ENCODE measurements at regions not wholly inside any gene's neighbourhood (a gene's known extent, or its start where the extent isn't known, plus 50 kb on each side); places are given as distances from the start of the nearest gene placed in this dataset.

DNA sequence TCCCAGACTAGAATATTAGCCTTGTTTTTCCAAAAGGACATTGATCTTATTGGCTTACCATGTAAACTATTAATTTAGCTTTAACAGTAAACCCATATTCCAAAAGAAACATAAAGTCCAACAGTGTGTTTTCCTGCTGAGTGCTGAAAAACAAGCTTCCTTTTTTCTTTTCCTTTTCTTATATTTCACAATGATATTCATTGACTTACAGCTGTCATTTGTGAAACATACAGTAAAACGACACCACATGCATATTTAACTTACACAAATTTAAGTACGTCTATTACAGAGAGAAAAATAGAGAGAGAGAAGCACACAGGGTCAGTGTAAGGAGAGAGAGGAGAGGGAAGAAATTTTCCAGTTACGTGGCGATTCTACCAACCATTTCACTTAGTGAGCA lies 543.9 kb upstream of the JARID2 start:
- ATAC-seq (ENCODE audit: low FRiP score in 2 of 2) (no peak), DNase-seq (no peak)
- Histone ChIP-seq H3K4me3 (no peak overlapping the region), H3K27me3 (no peaks in the 10 kb centered on the region), H3K36me3 (no peaks in the 10 kb centered on the region), H3K9me3 (no peaks in the 10 kb centered on the region), H3K4me1 (peaks cover 0 to 3% (median 0%) of the 10 kb centered on the region in 4 donors), H3K27ac (peak overlapping the region in 1 of 4 donors; percentile 28)
- WGBS, 2 donors: 66 to 72% methylated on average over 4 of the region's 4 CpGs
- TF ChIP-seq POLR2AphosphoS5 (IDR thresholded peaks at IDR 0.05): no peak
- TF ChIP-seq, protein P1, sequence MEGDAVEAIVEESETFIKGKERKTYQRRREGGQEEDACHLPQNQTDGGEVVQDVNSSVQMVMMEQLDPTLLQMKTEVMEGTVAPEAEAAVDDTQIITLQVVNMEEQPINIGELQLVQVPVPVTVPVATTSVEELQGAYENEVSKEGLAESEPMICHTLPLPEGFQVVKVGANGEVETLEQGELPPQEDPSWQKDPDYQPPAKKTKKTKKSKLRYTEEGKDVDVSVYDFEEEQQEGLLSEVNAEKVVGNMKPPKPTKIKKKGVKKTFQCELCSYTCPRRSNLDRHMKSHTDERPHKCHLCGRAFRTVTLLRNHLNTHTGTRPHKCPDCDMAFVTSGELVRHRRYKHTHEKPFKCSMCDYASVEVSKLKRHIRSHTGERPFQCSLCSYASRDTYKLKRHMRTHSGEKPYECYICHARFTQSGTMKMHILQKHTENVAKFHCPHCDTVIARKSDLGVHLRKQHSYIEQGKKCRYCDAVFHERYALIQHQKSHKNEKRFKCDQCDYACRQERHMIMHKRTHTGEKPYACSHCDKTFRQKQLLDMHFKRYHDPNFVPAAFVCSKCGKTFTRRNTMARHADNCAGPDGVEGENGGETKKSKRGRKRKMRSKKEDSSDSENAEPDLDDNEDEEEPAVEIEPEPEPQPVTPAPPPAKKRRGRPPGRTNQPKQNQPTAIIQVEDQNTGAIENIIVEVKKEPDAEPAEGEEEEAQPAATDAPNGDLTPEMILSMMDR (IDR thresholded peaks at IDR 0.05): no peak

DNA sequence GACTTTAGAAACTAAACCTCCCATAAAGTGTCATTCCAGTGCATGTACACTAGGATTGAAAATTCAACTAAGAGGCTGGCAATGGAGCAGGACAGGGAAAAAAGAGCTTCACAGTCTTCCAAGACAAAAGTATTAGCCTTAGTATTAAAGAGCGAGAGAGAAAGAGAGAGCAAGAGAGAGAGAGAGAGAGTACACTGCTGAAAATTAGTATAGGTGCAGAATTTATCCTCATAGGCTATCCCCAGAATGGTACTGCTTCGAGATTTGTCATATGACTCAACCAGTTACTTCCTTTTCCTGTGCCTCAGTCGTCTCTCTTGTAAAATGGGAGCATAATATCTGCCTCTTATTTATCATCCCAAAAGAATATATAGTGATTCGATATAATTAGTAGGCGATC lies 543.2 kb upstream of the JARID2 start:
- TF ChIP-seq EP300 (IDR thresholded peaks at IDR 0.05): no peak
- TF ChIP-seq POLR2A (IDR thresholded peaks at IDR 0.05): no peak
- DNase-seq (no peak), ATAC-seq (ENCODE audit: low FRiP score in 2 of 2) (no peak)
- no peaks in the 10 kb centered on the region for H3K27me3 ChIP-seq
- peaks cover 0 to 3% (median 0%) of the 10 kb centered on the region in 4 donors for H3K4me1 ChIP-seq
- H3K27ac ChIP-seq: no peak overlapping the region
- no peaks in the 10 kb centered on the region for H3K9me3 ChIP-seq
- 84 to 85% methylated on average over 5 of the region's 5 CpGs for WGBS, 2 donors
- H3K36me3 ChIP-seq: no peaks in the 10 kb centered on the region
- H3K4me3 ChIP-seq: no peak overlapping the region

DNA sequence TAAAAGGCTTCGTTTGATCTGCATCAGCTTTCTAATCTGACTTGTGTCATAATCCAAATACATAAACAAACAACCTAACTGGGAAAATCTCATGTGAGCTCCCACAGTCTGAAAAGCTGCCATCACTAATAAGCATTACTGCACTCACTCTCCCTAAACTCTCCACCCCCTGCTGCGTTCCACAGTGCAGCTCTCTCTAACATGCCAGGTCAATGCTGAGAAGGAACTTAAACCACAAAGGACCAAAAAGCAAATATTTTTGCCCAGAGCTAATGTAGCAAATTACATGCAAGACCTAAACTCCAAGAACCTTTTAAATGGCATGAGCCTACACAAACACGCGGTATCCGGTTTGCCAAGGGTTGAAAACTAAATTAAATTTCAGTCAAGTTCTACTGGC lies 542.3 kb upstream of the JARID2 start:
- no peaks in the 10 kb centered on the region for H3K36me3 ChIP-seq
- H3K9me3 ChIP-seq: no peaks in the 10 kb centered on the region
- H3K27ac ChIP-seq: no peak overlapping the region
- no peak for DNase-seq
- H3K27me3 ChIP-seq: no peaks in the 10 kb centered on the region
- H3K4me1 ChIP-seq: peaks cover 0 to 3% (median 0%) of the 10 kb centered on the region in 4 donors
- H3K4me3 ChIP-seq: no peak overlapping the region
- no peak for ATAC-seq (ENCODE audit: low FRiP score in 2 of 2)
- WGBS, 2 donors: 82 to 83% methylated on average over 5 of the region's 5 CpGs
- TF ChIP-seq POLR2AphosphoS5 (IDR thresholded peaks at IDR 0.05) (no peak), POLR2A (IDR thresholded peaks at IDR 0.05) (no peak), EP300 (IDR thresholded peaks at IDR 0.05) (no peak)
- TF ChIP-seq, protein P1 (IDR thresholded peaks at IDR 0.05): no peak

DNA sequence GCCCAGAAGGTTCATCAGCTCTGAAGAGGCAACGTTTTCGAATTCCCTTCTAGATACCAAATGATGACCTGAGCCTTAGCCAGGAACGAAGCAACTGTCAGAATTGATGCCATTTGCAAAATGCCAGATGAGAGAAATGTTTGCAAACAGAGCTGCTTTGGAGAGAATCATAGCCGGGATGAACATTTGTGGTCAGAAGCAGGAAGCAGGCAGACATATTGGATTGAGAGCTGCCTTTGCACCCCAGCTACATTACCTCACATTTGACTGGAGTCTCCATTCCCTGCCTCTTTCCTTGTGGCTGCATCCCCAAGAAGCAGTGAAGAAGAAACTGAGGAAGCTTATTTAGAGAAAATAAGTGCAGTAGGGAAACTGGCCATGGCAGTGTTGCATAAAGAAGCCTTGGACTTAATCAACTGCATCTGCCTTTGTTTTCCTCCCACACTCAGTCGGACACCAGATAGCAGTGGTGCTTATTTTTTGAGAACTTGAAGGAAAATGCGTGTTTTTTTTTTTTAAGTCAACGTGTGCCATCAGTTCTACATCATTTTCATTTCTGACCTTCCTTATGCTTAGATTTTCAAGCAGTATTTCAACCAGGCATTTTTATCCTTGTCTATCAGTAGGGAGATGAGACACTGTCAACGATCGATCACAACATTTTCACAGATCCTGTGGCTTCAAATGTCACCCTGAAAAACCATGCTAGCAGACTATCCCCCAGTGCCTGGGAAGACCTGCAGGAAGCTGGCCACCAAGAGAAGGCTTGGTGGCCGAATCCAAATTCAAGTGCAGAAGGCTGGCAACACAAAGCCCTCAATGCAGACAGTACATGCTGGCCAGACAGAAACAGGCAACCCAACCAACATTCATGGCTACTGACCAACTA lies 541.2 kb upstream of the JARID2 start:
- Histone ChIP-seq H3K9me3 (no peaks in the 10 kb centered on the region), H3K27me3 (no peaks in the 10 kb centered on the region), H3K4me1 (peaks cover 0 to 3% (median 0%) of the 10 kb centered on the region in 4 donors), H3K4me3 (no peak overlapping the region), H3K27ac (no peak overlapping the region), H3K36me3 (no peaks in the 10 kb centered on the region)
- TF ChIP-seq POLR2A (IDR thresholded peaks at IDR 0.05): no peak
- TF ChIP-seq, protein P1 (IDR thresholded peaks at IDR 0.05): no peak
- no peak for TF ChIP-seq EP300 (IDR thresholded peaks at IDR 0.05)
- TF ChIP-seq POLR2AphosphoS5 (IDR thresholded peaks at IDR 0.05): no peak
- DNase-seq (no peak), ATAC-seq (ENCODE audit: low FRiP score in 2 of 2) (no peak)
- 86 to 87% methylated on average over 9 to 10 of the region's 10 CpGs for WGBS, 2 donors

DNA sequence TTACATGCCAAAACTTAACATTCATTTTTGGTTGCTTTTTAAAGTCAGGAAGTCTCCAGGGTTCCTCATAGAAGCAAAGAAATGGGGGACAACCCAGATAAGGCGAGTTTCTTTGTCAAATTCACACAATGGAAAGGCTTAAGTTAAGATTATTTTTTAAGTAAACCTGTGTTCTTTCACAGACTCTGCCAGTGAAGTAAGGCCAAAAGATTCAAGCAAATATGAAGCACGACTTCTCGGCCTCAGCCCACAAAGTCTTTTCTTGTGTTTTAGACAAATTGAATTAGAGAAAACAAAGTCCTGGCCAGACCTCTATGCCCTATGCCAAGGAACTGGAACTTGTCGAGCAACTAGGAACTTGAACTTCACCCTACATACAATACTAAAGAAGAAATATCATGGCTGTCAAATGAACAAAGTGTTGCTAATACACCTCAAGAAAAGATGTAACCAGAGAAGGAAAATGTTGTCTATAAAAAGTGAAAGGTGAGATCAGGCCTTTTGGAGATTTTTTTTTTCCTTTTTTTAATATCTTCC lies 540.0 kb upstream of the JARID2 start:
- H3K4me3 ChIP-seq: no peak overlapping the region
- no peaks in the 10 kb centered on the region for H3K9me3 ChIP-seq
- H3K27me3 ChIP-seq: no peaks in the 10 kb centered on the region
- H3K4me1 ChIP-seq: peaks cover 0 to 3% (median 0%) of the 10 kb centered on the region in 4 donors
- ATAC-seq (ENCODE audit: low FRiP score in 2 of 2) (no peak), DNase-seq (no peak)
- H3K27ac ChIP-seq: no peak overlapping the region
- 65 to 72% methylated on average over 4 of the region's 4 CpGs for WGBS, 2 donors
- no peaks in the 10 kb centered on the region for H3K36me3 ChIP-seq
- TF ChIP-seq POLR2A (IDR thresholded peaks at IDR 0.05): no peak
- no peak for TF ChIP-seq EP300 (IDR thresholded peaks at IDR 0.05)
- TF ChIP-seq, protein P1 (IDR thresholded peaks at IDR 0.05): no peak
- no peak for TF ChIP-seq POLR2AphosphoS5 (IDR thresholded peaks at IDR 0.05)

Data from upper lobe of left lung (tissue), 6 donors.